ENCODE measurements at regions not wholly inside any gene's neighbourhood (a gene's known extent, or its start where the extent isn't known, plus 50 kb on each side); places are given as distances from the start of the nearest gene placed in this dataset.

GRCh38 chr7:85713171-85713570 lies 526.3 kb upstream of the SEMA3D start:
- TF ChIP-seq CTCF (IDR thresholded peaks at IDR 0.05; ENCODE audit: poor library complexity, severe bottlenecking) (no peak), EZH2 (IDR thresholded peaks at IDR 0.05; ENCODE audit: borderline replicate concordance, insufficient read depth, low read length, poor library complexity, severe bottlenecking) (no peak), MXI1 (conservative IDR thresholded peaks at IDR 0.05; ENCODE audit: poor library complexity, severe bottlenecking) (no peak), RAD21 (conservative IDR thresholded peaks at IDR 0.05) (no peak), REST (IDR thresholded peaks at IDR 0.05; ENCODE audit: borderline replicate concordance) (no peak), SMC3 (conservative IDR thresholded peaks at IDR 0.05; ENCODE audit: poor library complexity) (no peak), TAF1 (IDR thresholded peaks at IDR 0.05; ENCODE audit: low read depth) (no peak)
